HCT116 (cell line): ENCODE measurements at regions not wholly inside any gene's neighbourhood (a gene's known extent, or its start where the extent isn't known, plus 50 kb on each side); places are given as distances from the start of the nearest gene placed in this dataset.

ENCODE experiments used
- ATAC-seq: fragments of 200-7000 bp; cut with Tn5 transposase; 2 replicates; pipeline ENCODE4 v1.9.1; 2020; ENCODE audit warnings: mild to moderate bottlenecking, moderate library complexity
- BruUV-seq: library from RNA; stranded (reverse); fragments of 400-500 nt; replicated peaks from 2 replicates; lab custom pipeline; 2021; lab: Mats Ljungman, UMichigan
- CTCF ChIA-PET: fragments of 300-600 bp; sonication (Branson Sonifier 250); formaldehyde crosslinking; loops from one replicate; lab custom pipeline; 2021; ENCODE audit warnings: antibody characterized with exemption; lab: Charles Lee
- POLR2A ChIA-PET: fragments of 300-600, 350-600 bp; sonication (Branson Sonifier 250); formaldehyde crosslinking; loops from one replicate; lab custom pipeline; 2021; ENCODE audit warnings: antibody characterized with exemption; lab: Charles Lee
- RAD21 ChIA-PET, 2 experiments: fragments of 300-600 bp; sonication (Branson Sonifier 250); formaldehyde crosslinking; loops; one replicate each; lab custom pipeline; 2023; ENCODE audit warnings: low total read pairs in 2 of 2; ENCODE audit not compliant: uncharacterized antibody in 2 of 2, unreplicated experiment in 2 of 2, low non-redundant PET in 1 of 2; lab: Charles Lee
- DNase-seq: peaks from one replicate; pipeline ENCODE4 v3.0.0-alpha.2; 2010; ENCODE audit warnings: low read depth, low spot score
- H2AFZ ChIP-seq: fragments of 200-600 bp; shearing (Covaris generic), sonication (generic); 2 replicates; pipeline ENCODE4 v1.6.1; 2017; ENCODE audit warnings: low read depth, mixed run types, mixed read lengths, antibody characterized with exemption, low read length; ENCODE audit not compliant: poor library complexity, severe bottlenecking
- H3K27ac ChIP-seq: 2 replicates; pipeline ENCODE4 v1.5.1; 2012; ENCODE audit warnings: low read depth, low read length
- H3K27me3 ChIP-seq: fragments of 200-600 bp; sonication (generic); 2 replicates; pipeline ENCODE4 v1.6.1; 2016; ENCODE audit warnings: mixed run types, low read length, mixed read lengths; ENCODE audit not compliant: insufficient read depth
- H3K36me3 ChIP-seq, 2 experiments: fragments of 200-500 bp in 1 of 2; fragments of 200-600 bp in 1 of 2; sonication (Bioruptor generic) in 1 of 2; sonication (generic) in 1 of 2; 2 replicates each; pipeline versions ENCODE4 v1.5.1 to v1.6.1; 2014 to 2016; ENCODE audit warnings: low read length in 2 of 2, inconsistent platforms in 1 of 2, mixed read lengths in 1 of 2, mixed run types in 1 of 2; ENCODE audit not compliant: insufficient read depth in 2 of 2, control insufficient read depth in 1 of 2
- H3K4me1 ChIP-seq, 2 experiments: fragments of 200-600 bp in 1 of 2; sonication (generic) in 1 of 2; 2 replicates each; pipeline versions ENCODE4 v1.5.1 to v1.6.1; 2012 to 2017; ENCODE audit warnings: low read length in 2 of 2, inconsistent platforms in 1 of 2, mild to moderate bottlenecking in 1 of 2, mixed read lengths in 1 of 2, mixed run types in 1 of 2, moderate library complexity in 1 of 2; ENCODE audit not compliant: insufficient read depth in 2 of 2, control insufficient read depth in 1 of 2
- H3K4me2 ChIP-seq: fragments of 200-600 bp; sonication (generic); 2 replicates; pipeline ENCODE4 v1.6.1; 2017; ENCODE audit warnings: mixed run types, low read length, mixed read lengths
- H3K4me3 ChIP-seq, 2 experiments: fragments of 200-600 bp in 1 of 2; sonication (generic) in 1 of 2; replicated peaks in 1 of 2; 2 replicates each; pipeline ENCODE4 v1.5.1; 2011 to 2016; ENCODE audit warnings: low read length in 2 of 2, control low read depth in 1 of 2, low read depth in 1 of 2, mild to moderate bottlenecking in 1 of 2, mixed read lengths in 1 of 2, mixed run types in 1 of 2
- H3K79me2 ChIP-seq: fragments of 200-600 bp; sonication (generic); 2 replicates; pipeline ENCODE4 v1.6.1; 2017; ENCODE audit warnings: mild to moderate bottlenecking, mixed run types, low read length, moderate library complexity, mixed read lengths; ENCODE audit not compliant: insufficient read depth
- H3K9ac ChIP-seq: fragments of 200-600 bp; sonication (generic); 2 replicates; pipeline ENCODE4 v1.6.1; 2016; ENCODE audit warnings: low read length, mixed read lengths
- H3K9me2 ChIP-seq: fragments of 200-600 bp; sonication (generic), shearing (Covaris generic); 2 replicates; pipeline ENCODE4 v1.6.1; 2017; ENCODE audit warnings: mixed run types, mild to moderate bottlenecking, moderate library complexity; ENCODE audit not compliant: insufficient read depth
- H3K9me3 ChIP-seq, 2 experiments: fragments of 200-500 bp in 1 of 2; fragments of 200-600 bp in 1 of 2; sonication (Bioruptor generic) in 1 of 2; sonication (generic) in 1 of 2; 2 replicates each; pipeline ENCODE4 v1.6.1; 2014 to 2017; ENCODE audit warnings: low read length in 2 of 2, mixed read lengths in 2 of 2, inconsistent platforms in 1 of 2, low read depth in 1 of 2, mild to moderate bottlenecking in 1 of 2, mixed run types in 1 of 2, moderate library complexity in 1 of 2; ENCODE audit not compliant: control insufficient read depth in 1 of 2, insufficient read depth in 1 of 2
- H4K20me1 ChIP-seq: fragments of 200-600 bp; sonication (generic), shearing (Covaris generic); 2 replicates; pipeline ENCODE4 v1.6.1; 2017; ENCODE audit warnings: mixed run types, mild to moderate bottlenecking, moderate library complexity; ENCODE audit not compliant: insufficient read depth
- CEBPB ChIP-seq: IDR thresholded peaks from 2 replicates; pipeline ENCODE4 v1.6.1; 2012; ENCODE audit warnings: low read depth
- ELF1 ChIP-seq: IDR thresholded peaks from 2 replicates; pipeline ENCODE4 v1.6.1; 2012; ENCODE audit warnings: low read depth, borderline replicate concordance
- EZH2phosphoT487 ChIP-seq: fragments of 200-600 bp; IDR thresholded peaks from 2 replicates; pipeline ENCODE4 v1.6.1; 2018; ENCODE audit warnings: antibody characterized with exemption, borderline replicate concordance
- FOSL1 ChIP-seq: IDR thresholded peaks from 2 replicates; pipeline ENCODE4 v1.6.1; 2012; ENCODE audit warnings: low read depth
- SP1 ChIP-seq: IDR thresholded peaks from 2 replicates; pipeline ENCODE4 v1.6.1; 2012; ENCODE audit warnings: low read depth
- TCF7L2 ChIP-seq: IDR thresholded peaks from 2 replicates; pipeline ENCODE4 v1.7.0; 2011; ENCODE audit warnings: borderline replicate concordance, inconsistent platforms; ENCODE audit not compliant: insufficient read depth, insufficient read length; ENCODE audit errors: extremely low read depth
- ZFX ChIP-seq: fragments of 450-650 bp; IDR thresholded peaks from 2 replicates; pipeline ENCODE4 v1.6.1; 2017
- intact Hi-C: fragments of 100-400 bp; cut with micrococcal nuclease; formaldehyde crosslinking; loops from 2 replicates; pipeline ENCODE4 v1.10.0; 2022
- TF ChIP-seq, protein P1 (sequence below), 3 experiments: fragments of 200-600 bp in 1 of 3; sonication (generic) in 1 of 3; IDR thresholded peaks in 2 of 3; conservative IDR thresholded peaks in 1 of 3; 2 replicates each; pipeline ENCODE4 v1.5.1; 2012 to 2017; ENCODE audit warnings: low read depth in 2 of 3, low read length in 2 of 3, antibody characterized with exemption in 1 of 3, borderline replicate concordance in 1 of 3, control low read depth in 1 of 3, mild to moderate bottlenecking in 1 of 3, mixed read lengths in 1 of 3, mixed run types in 1 of 3, moderate library complexity in 1 of 3; ENCODE audit not compliant: insufficient read depth in 1 of 3

DNA sequence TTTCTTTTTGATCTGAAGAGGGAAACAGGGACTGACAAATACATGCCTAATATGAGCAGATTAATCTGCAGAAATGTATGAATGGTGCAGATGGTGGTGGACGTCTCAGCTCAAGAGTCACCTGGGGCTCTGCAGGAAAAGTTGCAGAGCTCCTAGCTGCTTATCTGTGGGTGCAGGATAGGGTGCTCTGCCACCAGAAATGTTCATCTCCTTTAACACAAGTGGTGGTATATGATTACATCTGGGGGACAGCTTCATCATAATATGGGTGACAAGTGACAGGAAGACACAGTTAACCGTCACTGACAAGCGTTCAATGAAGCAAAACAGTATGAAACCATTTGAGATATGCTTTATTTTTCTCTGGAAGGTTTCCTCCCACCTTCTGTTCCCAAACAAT is 121.2 kb upstream of the LINC00305 start:
- no peaks in the 10 kb centered on the region for H3K4me1 ChIP-seq
- no peak overlapping the region for H3K4me2 ChIP-seq
- intact Hi-C loops, result no loop called here
- POLR2A ChIA-PET, result no interaction called here
- no peaks in the 10 kb centered on the region for H3K79me2 ChIP-seq
- no peaks in the 10 kb centered on the region for H3K9me2 ChIP-seq
- no peak overlapping the region for H3K9ac ChIP-seq
- H3K27ac ChIP-seq, result no peak overlapping the region
- RAD21 ChIA-PET, result no interaction called here
- CTCF ChIA-PET, result no interaction called here
- H2AFZ ChIP-seq, result no peak overlapping the region
- H3K27me3 ChIP-seq, result no peaks in the 10 kb centered on the region
- H3K9me3 ChIP-seq, result peaks cover 9 to 11% of the 10 kb centered on the region in 2 experiments; a peak in 3 of 4 replicates
- TF ChIP-seq CEBPB (no peak), SP1 (no peak), ELF1 (no peak), FOSL1 (no peak)
- H3K36me3 ChIP-seq, result no peaks in the 10 kb centered on the region
- no TSS peak for BruUV-seq
- ATAC-seq (no peak), DNase-seq (no peak)
- no peaks in the 10 kb centered on the region for H4K20me1 ChIP-seq
- no peak overlapping the region for H3K4me3 ChIP-seq

- Histone ChIP-seq H4K20me1 (no peaks in the 10 kb centered on the region), H3K27me3 (no peaks in the 10 kb centered on the region), H2AFZ (no peak overlapping the region), H3K4me3 (no peak overlapping the region), H3K4me1 (no peaks in the 10 kb centered on the region), H3K9me2 (no peaks in the 10 kb centered on the region), H3K9ac (no peak overlapping the region), H3K36me3 (no peaks in the 10 kb centered on the region), H3K27ac (no peak overlapping the region), H3K9me3 (peaks cover 0 to 8% of the 10 kb centered on the region in 2 experiments; a peak in 2 of 4 replicates), H3K4me2 (no peak overlapping the region), H3K79me2 (no peaks in the 10 kb centered on the region)
- DNase-seq, result no peak
- no peak for TF ChIP-seq TCF7L2
- TF ChIP-seq, protein P1, sequence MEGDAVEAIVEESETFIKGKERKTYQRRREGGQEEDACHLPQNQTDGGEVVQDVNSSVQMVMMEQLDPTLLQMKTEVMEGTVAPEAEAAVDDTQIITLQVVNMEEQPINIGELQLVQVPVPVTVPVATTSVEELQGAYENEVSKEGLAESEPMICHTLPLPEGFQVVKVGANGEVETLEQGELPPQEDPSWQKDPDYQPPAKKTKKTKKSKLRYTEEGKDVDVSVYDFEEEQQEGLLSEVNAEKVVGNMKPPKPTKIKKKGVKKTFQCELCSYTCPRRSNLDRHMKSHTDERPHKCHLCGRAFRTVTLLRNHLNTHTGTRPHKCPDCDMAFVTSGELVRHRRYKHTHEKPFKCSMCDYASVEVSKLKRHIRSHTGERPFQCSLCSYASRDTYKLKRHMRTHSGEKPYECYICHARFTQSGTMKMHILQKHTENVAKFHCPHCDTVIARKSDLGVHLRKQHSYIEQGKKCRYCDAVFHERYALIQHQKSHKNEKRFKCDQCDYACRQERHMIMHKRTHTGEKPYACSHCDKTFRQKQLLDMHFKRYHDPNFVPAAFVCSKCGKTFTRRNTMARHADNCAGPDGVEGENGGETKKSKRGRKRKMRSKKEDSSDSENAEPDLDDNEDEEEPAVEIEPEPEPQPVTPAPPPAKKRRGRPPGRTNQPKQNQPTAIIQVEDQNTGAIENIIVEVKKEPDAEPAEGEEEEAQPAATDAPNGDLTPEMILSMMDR (IDR thresholded peaks at IDR 0.05 in 2 of 3, conservative IDR thresholded peaks at IDR 0.05 in 1 of 3; ENCODE audit: borderline replicate concordance in 1 of 3, insufficient read depth in 1 of 3, low read depth in 2 of 3, low read length in 2 of 3), result no peak
- TF ChIP-seq EZH2phosphoT487, result no peak
- no peak for TF ChIP-seq ZFX
- ATAC-seq, result no peak
- POLR2A ChIA-PET, result no interaction called here
- CTCF ChIA-PET, result no interaction called here
- RAD21 ChIA-PET, result no interaction called here
- intact Hi-C loops, result no loop called here
- no TSS peak for BruUV-seq
Observed at GRCh38 chr18:64264171-64264570, 115.3 kb upstream of the LINC00305 start.
